Breast epithelium (tissue), 3 donors: ENCODE measurements at regions not wholly inside any gene's neighbourhood (a gene's known extent, or its start where the extent isn't known, plus 50 kb on each side); places are given as distances from the start of the nearest gene placed in this dataset.

Experiments used
- CTCF ChIP-seq, 3 donors: fragments of 450-650 bp; IDR thresholded peaks; one replicate each; pipeline ENCODE4 v1.5.1; 2016 to 2017; ENCODE audit warnings: antibody characterized with exemption in 3 of 3, mild to moderate bottlenecking in 3 of 3, moderate library complexity in 3 of 3
- POLR2A ChIP-seq: fragments of 450-650 bp; IDR thresholded peaks from one replicate; pipeline ENCODE4 v1.6.1; 2016; ENCODE audit warnings: antibody characterized with exemption, mild to moderate bottlenecking, moderate library complexity
- POLR2AphosphoS5 ChIP-seq, 3 donors: sonication (generic); formaldehyde crosslinking; IDR thresholded peaks; one replicate each; pipeline ENCODE4 v1.6.1; 2017; ENCODE audit warnings: antibody characterized with exemption in 3 of 3

GRCh38 chr2:142463047-142463446 lies 332.2 kb upstream of the LRP1B start:
- TF ChIP-seq POLR2A (no peak), CTCF (IDR thresholded peaks at IDR 0.05) (no peak), POLR2AphosphoS5 (IDR thresholded peaks at IDR 0.05) (no peak)
